ENCODE measurements at regions not wholly inside any gene's neighbourhood (a gene's known extent, or its start where the extent isn't known, plus 50 kb on each side); places are given as distances from the start of the nearest gene placed in this dataset.

DNA sequence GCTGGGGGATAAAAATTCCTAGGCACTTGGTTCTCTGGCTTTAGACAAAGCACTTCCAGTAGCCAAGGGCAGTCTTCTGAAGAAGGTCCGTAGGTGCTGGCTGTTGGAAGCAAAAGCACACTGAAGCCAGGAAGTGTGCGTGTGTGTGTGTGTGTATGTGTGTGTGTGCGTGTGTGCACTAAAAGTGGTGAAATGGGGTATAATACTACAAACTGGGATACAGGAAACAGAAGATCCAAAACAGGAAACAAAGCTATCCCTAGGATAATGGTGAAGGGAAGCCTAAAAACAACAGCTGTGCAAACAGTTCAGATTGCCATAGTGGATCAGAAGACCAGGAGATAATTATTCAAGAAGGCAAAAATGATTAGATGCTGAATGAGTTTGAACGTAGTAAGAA lies 103.4 kb downstream of the IL20RB start:
- H3F3A ChIP-seq (ENCODE audit: insufficient read depth) = no peaks in the 10 kb centered on the region
- no peaks in the 10 kb centered on the region for H3K79me2 ChIP-seq (ENCODE audit: insufficient read depth, low read length)
- H3K36me3 ChIP-seq (ENCODE audit: low read length) = no peaks in the 10 kb centered on the region
- no peaks in the 10 kb centered on the region for H3K9me2 ChIP-seq (replicated peaks; ENCODE audit: insufficient read depth, low read length)
- H3K27ac ChIP-seq (ENCODE audit: low read depth, low read length) = no peak overlapping the region
- TF ChIP-seq CTCF (IDR thresholded peaks at IDR 0.05; ENCODE audit: insufficient read depth, low read length, poor library complexity, severe bottlenecking) (no peak), EZH2phosphoT487 (conservative IDR thresholded peaks at IDR 0.05; ENCODE audit: low read length) (no peak)
- no peaks in the 10 kb centered on the region for H4K20me1 ChIP-seq (ENCODE audit: low read depth, low read length)
- no peak overlapping the region for H2AFZ ChIP-seq (ENCODE audit: low read depth, low read length, severe bottlenecking)
- no peak overlapping the region for H3K4me2 ChIP-seq (ENCODE audit: low read depth, low read length, poor library complexity, severe bottlenecking)
- H3K27me3 ChIP-seq (ENCODE audit: low read length) = no peaks in the 10 kb centered on the region
- no peak overlapping the region for H3K4me3 ChIP-seq (ENCODE audit: insufficient read depth, low read length, poor library complexity, severe bottlenecking)
- no peaks in the 10 kb centered on the region for H3K9me3 ChIP-seq (ENCODE audit: insufficient read depth, low read length)
- no peak overlapping the region for H3K9ac ChIP-seq (ENCODE audit: low read length)

DNA sequence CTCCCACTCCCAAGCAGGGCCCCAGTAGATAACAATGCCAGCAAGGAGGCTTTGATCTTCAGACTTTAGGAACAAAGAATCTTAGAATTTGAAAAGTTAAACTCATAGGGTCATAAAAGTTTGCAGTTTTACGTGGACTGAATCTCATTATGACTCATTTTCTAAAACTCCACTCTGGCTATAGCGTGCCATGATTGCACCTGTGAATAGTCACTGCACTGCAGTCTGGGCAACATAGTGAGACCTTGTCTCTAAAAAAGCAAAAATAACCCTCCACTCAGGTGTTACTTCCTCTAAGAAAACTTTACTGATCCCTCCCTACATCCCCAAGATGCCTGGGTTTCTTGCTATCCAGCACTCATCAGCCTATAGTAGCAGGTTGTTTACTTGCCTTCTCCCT lies 104.5 kb downstream of the IL20RB start:
- no peak overlapping the region for H3K9ac ChIP-seq (ENCODE audit: low read length)
- H3K27ac ChIP-seq (ENCODE audit: low read depth, low read length) = no peak overlapping the region
- H3K79me2 ChIP-seq (ENCODE audit: insufficient read depth, low read length) = no peaks in the 10 kb centered on the region
- H4K20me1 ChIP-seq (ENCODE audit: low read depth, low read length) = no peaks in the 10 kb centered on the region
- H3K36me3 ChIP-seq (ENCODE audit: low read length) = no peaks in the 10 kb centered on the region
- no peak overlapping the region for H2AFZ ChIP-seq (ENCODE audit: low read depth, low read length, severe bottlenecking)
- TF ChIP-seq EZH2phosphoT487 (conservative IDR thresholded peaks at IDR 0.05; ENCODE audit: low read length) (no peak), CTCF (IDR thresholded peaks at IDR 0.05; ENCODE audit: insufficient read depth, low read length, poor library complexity, severe bottlenecking) (no peak)
- H3K9me3 ChIP-seq (ENCODE audit: insufficient read depth, low read length) = no peaks in the 10 kb centered on the region
- H3F3A ChIP-seq (ENCODE audit: insufficient read depth) = no peaks in the 10 kb centered on the region
- H3K9me2 ChIP-seq (replicated peaks; ENCODE audit: insufficient read depth, low read length) = no peaks in the 10 kb centered on the region
- H3K27me3 ChIP-seq (ENCODE audit: low read length) = no peaks in the 10 kb centered on the region
- no peak overlapping the region for H3K4me3 ChIP-seq (ENCODE audit: insufficient read depth, low read length, poor library complexity, severe bottlenecking)
- H3K4me2 ChIP-seq (ENCODE audit: low read depth, low read length, poor library complexity, severe bottlenecking) = no peak overlapping the region

GRCh38 chr3:137065381-137065780 lies 107.6 kb downstream of the IL20RB start:
- Histone ChIP-seq H3K9ac (ENCODE audit: low read length) (no peak overlapping the region), H3K9me3 (ENCODE audit: insufficient read depth, low read length) (no peaks in the 10 kb centered on the region), H3K36me3 (ENCODE audit: low read length) (no peaks in the 10 kb centered on the region), H2AFZ (ENCODE audit: low read depth, low read length, severe bottlenecking) (no peak overlapping the region), H3K27me3 (ENCODE audit: low read length) (no peaks in the 10 kb centered on the region), H4K20me1 (ENCODE audit: low read depth, low read length) (no peaks in the 10 kb centered on the region), H3K27ac (ENCODE audit: low read depth, low read length) (no peak overlapping the region), H3K4me3 (ENCODE audit: insufficient read depth, low read length, poor library complexity, severe bottlenecking) (no peak overlapping the region), H3K79me2 (ENCODE audit: insufficient read depth, low read length) (no peaks in the 10 kb centered on the region), H3K9me2 (replicated peaks; ENCODE audit: insufficient read depth, low read length) (no peaks in the 10 kb centered on the region), H3F3A (ENCODE audit: insufficient read depth) (no peaks in the 10 kb centered on the region), H3K4me2 (ENCODE audit: low read depth, low read length, poor library complexity, severe bottlenecking) (no peak overlapping the region)
- TF ChIP-seq CTCF (IDR thresholded peaks at IDR 0.05; ENCODE audit: insufficient read depth, low read length, poor library complexity, severe bottlenecking) (no peak), EZH2phosphoT487 (conservative IDR thresholded peaks at IDR 0.05; ENCODE audit: low read length) (no peak)

DNA sequence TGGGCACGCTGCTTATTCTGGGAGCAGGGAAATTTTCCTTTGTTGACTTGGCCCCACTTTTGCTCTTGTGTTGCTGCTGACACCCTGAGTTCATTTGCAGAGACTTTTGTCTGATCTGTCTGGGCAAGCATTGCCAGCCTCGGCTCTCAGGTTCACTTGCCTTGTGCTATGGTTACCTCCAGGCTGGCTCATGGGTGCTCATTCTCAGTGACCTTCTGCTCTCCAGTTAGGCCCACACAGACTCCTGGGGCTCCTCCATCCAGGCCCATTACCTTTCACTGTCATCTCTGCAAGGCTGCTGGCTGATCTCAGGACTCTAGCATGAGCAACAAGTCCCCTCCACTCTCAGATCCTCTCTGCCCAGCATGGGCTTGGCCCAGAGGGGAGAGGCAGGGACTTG lies 108.3 kb downstream of the IL20RB start:
- TF ChIP-seq CTCF (IDR thresholded peaks at IDR 0.05; ENCODE audit: insufficient read depth, low read length, poor library complexity, severe bottlenecking) = no peak
- no peak for TF ChIP-seq EZH2phosphoT487 (conservative IDR thresholded peaks at IDR 0.05; ENCODE audit: low read length)
- no peak overlapping the region for H3K4me3 ChIP-seq (ENCODE audit: insufficient read depth, low read length, poor library complexity, severe bottlenecking)
- no peaks in the 10 kb centered on the region for H3K27me3 ChIP-seq (ENCODE audit: low read length)
- H3K79me2 ChIP-seq (ENCODE audit: insufficient read depth, low read length) = no peaks in the 10 kb centered on the region
- H3K9ac ChIP-seq (ENCODE audit: low read length) = no peak overlapping the region
- H3K36me3 ChIP-seq (ENCODE audit: low read length) = no peaks in the 10 kb centered on the region
- no peaks in the 10 kb centered on the region for H4K20me1 ChIP-seq (ENCODE audit: low read depth, low read length)
- H3K4me2 ChIP-seq (ENCODE audit: low read depth, low read length, poor library complexity, severe bottlenecking) = no peak overlapping the region
- no peaks in the 10 kb centered on the region for H3F3A ChIP-seq (ENCODE audit: insufficient read depth)
- no peak overlapping the region for H3K27ac ChIP-seq (ENCODE audit: low read depth, low read length)
- H3K9me3 ChIP-seq (ENCODE audit: insufficient read depth, low read length) = no peaks in the 10 kb centered on the region
- H2AFZ ChIP-seq (ENCODE audit: low read depth, low read length, severe bottlenecking) = no peak overlapping the region
- H3K9me2 ChIP-seq (replicated peaks; ENCODE audit: insufficient read depth, low read length) = no peaks in the 10 kb centered on the region

Data from SU-DHL-6 (cell line).